Astrocyte (in vitro differentiated cells and primary cell): ENCODE measurements at regions not wholly inside any gene's neighbourhood (a gene's known extent, or its start where the extent isn't known, plus 50 kb on each side); places are given as distances from the start of the nearest gene placed in this dataset.

ENCODE experiments used
- EZH2 ChIP-seq: IDR thresholded peaks from 2 replicates; pipeline ENCODE4 v1.6.1; 2012; ENCODE audit warnings: mild to moderate bottlenecking, low read length, inconsistent platforms; ENCODE audit not compliant: insufficient read depth
- TF ChIP-seq, protein P1 (sequence below): IDR thresholded peaks from 2 replicates; pipeline ENCODE4 v1.5.1; 2011; ENCODE audit warnings: low read depth, mild to moderate bottlenecking, inconsistent platforms, low read length, moderate library complexity; ENCODE audit not compliant: insufficient read depth

DNA sequence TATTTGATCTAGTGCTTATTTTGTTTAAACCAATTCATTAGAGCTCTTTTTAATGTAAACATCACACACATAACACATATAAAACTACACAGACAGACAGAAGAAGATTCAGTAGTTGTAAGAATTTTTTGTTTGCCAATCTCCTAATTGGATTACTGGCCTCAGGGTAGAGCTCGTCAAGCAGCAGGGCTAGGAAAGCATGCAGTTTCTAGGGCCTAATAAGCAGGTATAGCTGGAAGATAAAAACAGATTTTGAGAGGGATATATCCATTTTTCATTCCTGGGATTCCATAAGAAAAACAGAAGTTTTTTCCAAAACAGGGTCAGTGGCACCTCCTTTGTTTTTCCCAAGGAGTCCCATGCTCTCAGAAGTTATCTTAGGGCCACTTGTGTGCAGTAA is 265.2 kb upstream of the SGO1 start:
- TF ChIP-seq, protein P1, sequence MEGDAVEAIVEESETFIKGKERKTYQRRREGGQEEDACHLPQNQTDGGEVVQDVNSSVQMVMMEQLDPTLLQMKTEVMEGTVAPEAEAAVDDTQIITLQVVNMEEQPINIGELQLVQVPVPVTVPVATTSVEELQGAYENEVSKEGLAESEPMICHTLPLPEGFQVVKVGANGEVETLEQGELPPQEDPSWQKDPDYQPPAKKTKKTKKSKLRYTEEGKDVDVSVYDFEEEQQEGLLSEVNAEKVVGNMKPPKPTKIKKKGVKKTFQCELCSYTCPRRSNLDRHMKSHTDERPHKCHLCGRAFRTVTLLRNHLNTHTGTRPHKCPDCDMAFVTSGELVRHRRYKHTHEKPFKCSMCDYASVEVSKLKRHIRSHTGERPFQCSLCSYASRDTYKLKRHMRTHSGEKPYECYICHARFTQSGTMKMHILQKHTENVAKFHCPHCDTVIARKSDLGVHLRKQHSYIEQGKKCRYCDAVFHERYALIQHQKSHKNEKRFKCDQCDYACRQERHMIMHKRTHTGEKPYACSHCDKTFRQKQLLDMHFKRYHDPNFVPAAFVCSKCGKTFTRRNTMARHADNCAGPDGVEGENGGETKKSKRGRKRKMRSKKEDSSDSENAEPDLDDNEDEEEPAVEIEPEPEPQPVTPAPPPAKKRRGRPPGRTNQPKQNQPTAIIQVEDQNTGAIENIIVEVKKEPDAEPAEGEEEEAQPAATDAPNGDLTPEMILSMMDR = no peak
- no peak for TF ChIP-seq EZH2
